NB4 (cell line): ENCODE measurements at regions not wholly inside any gene's neighbourhood (a gene's known extent, or its start where the extent isn't known, plus 50 kb on each side); places are given as distances from the start of the nearest gene placed in this dataset.

Source experiments
- CTCF ChIP-seq: IDR thresholded peaks from one replicate; pipeline ENCODE4 v1.5.1; 2012; ENCODE audit warnings: low read depth, low read length
- MAX ChIP-seq: IDR thresholded peaks from 2 replicates; pipeline ENCODE4 v1.6.1; 2011; ENCODE audit warnings: low read depth, low read length
- POLR2A ChIP-seq: IDR thresholded peaks from 2 replicates; pipeline ENCODE4 v1.6.1; 2011; ENCODE audit warnings: mild to moderate bottlenecking; ENCODE audit not compliant: insufficient read length; ENCODE audit errors: extremely low read depth

DNA sequence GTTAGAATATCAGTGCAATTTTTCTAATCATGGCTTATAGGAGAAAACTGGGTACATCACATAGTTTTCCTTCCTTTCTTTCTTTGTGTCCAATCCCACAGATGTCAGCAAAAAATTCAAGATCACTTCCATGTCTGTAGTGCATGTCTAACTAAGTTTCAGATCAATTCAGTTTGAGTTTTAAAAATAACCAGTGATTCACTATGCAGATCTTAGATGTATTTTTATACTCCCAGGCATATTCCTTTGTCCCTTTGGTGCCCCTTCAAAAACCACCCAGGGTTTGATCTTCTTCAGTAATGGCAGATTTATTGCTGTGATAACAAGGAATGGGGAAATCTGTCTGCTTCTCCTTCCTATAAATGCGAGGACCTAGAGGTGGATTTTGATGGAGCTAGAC lies 915.6 kb downstream of the METTL15 start:
- no peak for TF ChIP-seq POLR2A
- TF ChIP-seq CTCF = no peak
- TF ChIP-seq MAX = no peak
